Neural cell (in vitro differentiated cells): ENCODE measurements at regions not wholly inside any gene's neighbourhood (a gene's known extent, or its start where the extent isn't known, plus 50 kb on each side); places are given as distances from the start of the nearest gene placed in this dataset.

ENCODE experiments used
- H2AFZ ChIP-seq: fragments of 200-600, 300-800 bp; sonication (generic), shearing (Covaris generic); 2 replicates; pipeline ENCODE4 v1.6.0; 2014; ENCODE audit warnings: low read depth, mild to moderate bottlenecking, antibody characterized with exemption, low read length, moderate library complexity
- H3F3A ChIP-seq: fragments of 200-600 bp; shearing (Covaris generic); 2 replicates; pipeline ENCODE4 v1.6.1; 2016; ENCODE audit warnings: mild to moderate bottlenecking, moderate library complexity, mixed read lengths, antibody characterized with exemption, low read length; ENCODE audit not compliant: insufficient read depth, poor library complexity, severe bottlenecking
- H3K27ac ChIP-seq: fragments of 200-600, 300-800 bp; sonication (generic), shearing (Covaris generic); 2 replicates; pipeline ENCODE4 v1.5.1; 2014; ENCODE audit warnings: mild to moderate bottlenecking, low read length, moderate library complexity
- H3K27me3 ChIP-seq: fragments of 300-800, 200-600 bp; sonication (generic), shearing (Covaris generic); 2 replicates; pipeline ENCODE4 v1.6.0; 2014; ENCODE audit warnings: mild to moderate bottlenecking, low read depth, low read length, moderate library complexity; ENCODE audit not compliant: insufficient read depth
- H3K36me3 ChIP-seq: fragments of 300-800, 200-600 bp; sonication (generic), shearing (Covaris generic); 2 replicates; pipeline ENCODE4 v1.5.1; 2014; ENCODE audit warnings: mild to moderate bottlenecking, antibody characterized with exemption, low read length, moderate library complexity; ENCODE audit not compliant: insufficient read depth
- H3K4me2 ChIP-seq: fragments of 300-800, 200-600 bp; sonication (generic), shearing (Covaris generic); 2 replicates; pipeline ENCODE4 v1.6.0; 2014; ENCODE audit warnings: mild to moderate bottlenecking, low read length
- H3K4me3 ChIP-seq: fragments of 300-800, 200-600 bp; sonication (generic), shearing (Covaris generic); 2 replicates; pipeline ENCODE4 v1.5.1; 2014; ENCODE audit warnings: mild to moderate bottlenecking, low read length, moderate library complexity
- H3K79me2 ChIP-seq: fragments of 200-600 bp; shearing (Covaris generic); replicated peaks from 2 replicates; pipeline ENCODE4 v1.6.0; 2014; ENCODE audit warnings: mild to moderate bottlenecking, low read length, moderate library complexity; ENCODE audit not compliant: insufficient read depth
- H3K9ac ChIP-seq: fragments of 300-800, 200-600 bp; sonication (generic), shearing (Covaris generic); 2 replicates; pipeline ENCODE4 v1.6.1; 2016; ENCODE audit warnings: mild to moderate bottlenecking, low read length, mixed read lengths
- H3K9me2 ChIP-seq: fragments of 200-600 bp; shearing (Covaris generic); 2 replicates; pipeline ENCODE4 v1.6.1; 2016; ENCODE audit warnings: mild to moderate bottlenecking, low read length, mixed read lengths; ENCODE audit not compliant: insufficient read depth
- H3K9me3 ChIP-seq: fragments of 200-600, 300-800 bp; sonication (generic), shearing (Covaris generic); 2 replicates; pipeline ENCODE4 v1.6.1; 2016; ENCODE audit warnings: mild to moderate bottlenecking, mixed run types, low read length, moderate library complexity, mixed read lengths
- H4K20me1 ChIP-seq: fragments of 200-600 bp; shearing (Covaris generic); 2 replicates; pipeline ENCODE4 v1.6.1; 2016; ENCODE audit warnings: mild to moderate bottlenecking, mixed run types; ENCODE audit not compliant: insufficient read depth
- CTCF ChIP-seq: fragments of 450-650 bp; IDR thresholded peaks from 2 replicates; pipeline ENCODE4 v1.5.1; 2014; ENCODE audit warnings: antibody characterized with exemption, mild to moderate bottlenecking, moderate library complexity; ENCODE audit not compliant: poor library complexity, severe bottlenecking
- EP300 ChIP-seq: fragments of 450-650 bp; conservative IDR thresholded peaks from 2 replicates; pipeline ENCODE4 v1.6.1; 2014; ENCODE audit warnings: antibody characterized with exemption, mild to moderate bottlenecking, moderate library complexity; ENCODE audit not compliant: poor library complexity, severe bottlenecking
- EZH2 ChIP-seq: fragments of 200-600, 300-800 bp; shearing (Covaris generic), sonication (generic); IDR thresholded peaks from 2 replicates; pipeline ENCODE4 v1.6.1; 2014; ENCODE audit warnings: antibody characterized with exemption, low read length, borderline replicate concordance, mild to moderate bottlenecking; ENCODE audit not compliant: insufficient read depth, poor library complexity, severe bottlenecking
- MXI1 ChIP-seq: fragments of 450-650 bp; conservative IDR thresholded peaks from 2 replicates; pipeline ENCODE4 v1.6.1; 2014; ENCODE audit warnings: antibody characterized with exemption, mild to moderate bottlenecking; ENCODE audit not compliant: poor library complexity, severe bottlenecking
- POLR2AphosphoS5 ChIP-seq: IDR thresholded peaks from 2 replicates; pipeline ENCODE4 v1.6.1; 2012
- RAD21 ChIP-seq: fragments of 450-650 bp; conservative IDR thresholded peaks from 2 replicates; pipeline ENCODE4 v1.6.1; 2014; ENCODE audit warnings: antibody characterized with exemption, mild to moderate bottlenecking, moderate library complexity
- REST ChIP-seq: IDR thresholded peaks from 2 replicates; pipeline ENCODE4 v1.6.1; 2012; ENCODE audit warnings: borderline replicate concordance
- SMC3 ChIP-seq: fragments of 450-650 bp; conservative IDR thresholded peaks from 2 replicates; pipeline ENCODE4 v1.6.1; 2014; ENCODE audit warnings: antibody characterized with exemption, mild to moderate bottlenecking, moderate library complexity; ENCODE audit not compliant: poor library complexity
- TAF1 ChIP-seq: IDR thresholded peaks from 2 replicates; pipeline ENCODE4 v1.6.1; 2012; ENCODE audit warnings: low read depth

GRCh38 chr4:11130195-11130970 lies 298.3 kb downstream of the HS3ST1 start:
- Histone ChIP-seq H4K20me1 (no peaks in the 10 kb centered on the region), H3K9me2 (no peaks in the 10 kb centered on the region), H3K27me3 (no peaks in the 10 kb centered on the region), H3K79me2 (no peaks in the 10 kb centered on the region), H2AFZ (no peak overlapping the region), H3K9me3 (no peaks in the 10 kb centered on the region), H3K27ac (no peak overlapping the region), H3K9ac (no peak overlapping the region), H3F3A (no peaks in the 10 kb centered on the region), H3K4me3 (no peak overlapping the region), H3K4me2 (no peak overlapping the region), H3K36me3 (no peaks in the 10 kb centered on the region)
- TF ChIP-seq MXI1 = no peak
- no peak for TF ChIP-seq RAD21

DNA sequence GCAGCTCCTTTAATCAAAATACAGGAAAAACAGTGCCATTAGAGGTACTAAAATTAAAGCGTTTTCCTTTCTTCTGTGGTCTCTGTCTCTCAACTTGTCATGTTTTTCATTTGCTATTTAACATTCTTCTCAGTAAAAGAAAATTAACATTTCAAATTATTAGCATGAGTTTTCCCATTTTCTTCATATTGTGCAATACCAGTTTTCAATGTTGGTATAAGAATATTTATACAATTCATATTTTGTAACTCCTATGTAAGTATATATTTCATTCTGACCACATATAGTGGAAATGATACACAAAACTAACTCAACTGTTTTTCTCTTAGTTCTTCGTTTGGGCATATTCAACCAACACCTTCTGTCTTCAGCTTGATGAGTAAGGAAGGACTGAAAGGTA lies 308.3 kb downstream of the HS3ST1 start:
- no peak for TF ChIP-seq MXI1
- Histone ChIP-seq H3K36me3 (no peaks in the 10 kb centered on the region), H3K9me3 (no peaks in the 10 kb centered on the region), H2AFZ (no peak overlapping the region), H3K4me2 (no peak overlapping the region), H3K79me2 (no peaks in the 10 kb centered on the region), H3K9me2 (no peaks in the 10 kb centered on the region), H3F3A (no peaks in the 10 kb centered on the region), H3K27me3 (no peaks in the 10 kb centered on the region), H4K20me1 (no peaks in the 10 kb centered on the region), H3K4me3 (no peak overlapping the region), H3K27ac (no peak overlapping the region), H3K9ac (no peak overlapping the region)

DNA sequence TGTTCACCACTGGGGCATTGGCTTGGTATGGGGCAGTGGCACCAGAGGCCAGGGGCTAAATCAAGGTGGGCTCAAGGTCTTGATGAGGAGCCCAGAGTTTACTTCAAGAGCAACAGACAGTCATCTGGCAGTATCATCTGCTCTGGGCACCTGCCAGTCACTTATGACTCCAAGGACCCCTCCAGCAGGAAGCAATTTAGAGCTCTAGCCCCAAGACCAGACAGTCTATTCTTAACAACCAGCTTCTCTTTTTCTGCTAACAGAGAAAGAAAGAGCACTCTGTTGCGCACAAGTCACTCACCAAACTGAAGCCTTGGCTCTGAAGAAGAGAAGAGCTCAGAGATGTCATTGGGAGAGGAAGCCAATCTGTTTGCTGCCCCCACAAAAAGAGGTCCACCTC lies 309.2 kb downstream of the HS3ST1 start:
- Histone ChIP-seq H3K4me3 (no peak overlapping the region), H4K20me1 (no peaks in the 10 kb centered on the region), H3K9me3 (no peaks in the 10 kb centered on the region), H3F3A (no peaks in the 10 kb centered on the region), H3K27me3 (no peaks in the 10 kb centered on the region), H3K27ac (no peak overlapping the region), H3K9me2 (no peaks in the 10 kb centered on the region), H3K36me3 (no peaks in the 10 kb centered on the region), H3K4me2 (no peak overlapping the region), H3K9ac (no peak overlapping the region), H3K79me2 (no peaks in the 10 kb centered on the region), H2AFZ (no peak overlapping the region)
- TF ChIP-seq TAF1 (no peak), EZH2 (no peak), SMC3 (no peak), REST (no peak), EP300 (no peak), RAD21 (no peak), CTCF (no peak), POLR2AphosphoS5 (no peak), MXI1 (no peak)
